RWPE2 (cell line): ENCODE measurements at regions not wholly inside any gene's neighbourhood (a gene's known extent, or its start where the extent isn't known, plus 50 kb on each side); places are given as distances from the start of the nearest gene placed in this dataset.

Experiments
- ATAC-seq: fragments of 200-7000 bp; cut with Tn5 transposase; 3 replicates; pipeline ENCODE4 v1.9.1; 2021; ENCODE audit warnings: low read depth
- DNase-seq: peaks from one replicate; pipeline ENCODE4 v3.0.0-alpha.2; 2020; ENCODE audit warnings: low spot score
- H3K27ac ChIP-seq: fragments of 450-650 bp; 2 replicates; pipeline ENCODE4 v1.5.1; 2017; ENCODE audit warnings: mild to moderate bottlenecking; ENCODE audit not compliant: poor library complexity, severe bottlenecking
- H3K27me3 ChIP-seq: fragments of 250-450 bp; sonication (Bioruptor Pico); 2 replicates; pipeline ENCODE4 v1.5.1; 2021; ENCODE audit warnings: mild to moderate bottlenecking, moderate library complexity; ENCODE audit not compliant: insufficient read depth, poor library complexity, severe bottlenecking
- H3K36me3 ChIP-seq: fragments of 250-450 bp; sonication (Bioruptor Pico); 2 replicates; pipeline ENCODE4 v1.5.1; 2020; ENCODE audit warnings: low read depth, mild to moderate bottlenecking, moderate library complexity
- H3K4me1 ChIP-seq: fragments of 250-450 bp; sonication (Bioruptor Pico); 2 replicates; pipeline ENCODE4 v1.5.1; 2021; ENCODE audit warnings: mild to moderate bottlenecking, moderate library complexity; ENCODE audit not compliant: insufficient read depth, poor library complexity, severe bottlenecking
- H3K4me3 ChIP-seq: fragments of 250-450 bp; sonication (Bioruptor Pico); 2 replicates; pipeline ENCODE4 v1.5.1; 2021; ENCODE audit warnings: mild to moderate bottlenecking, moderate library complexity; ENCODE audit not compliant: severe bottlenecking
- H3K9me3 ChIP-seq: fragments of 250-450 bp; sonication (Bioruptor Pico); 2 replicates; pipeline ENCODE4 v1.5.1; 2021; ENCODE audit warnings: mild to moderate bottlenecking, moderate library complexity; ENCODE audit not compliant: severe bottlenecking
- TF ChIP-seq, protein P1 (sequence below): fragments of 450-650 bp; IDR thresholded peaks from one replicate; pipeline ENCODE4 v1.5.1; 2017; ENCODE audit warnings: mild to moderate bottlenecking, moderate library complexity; ENCODE audit not compliant: poor library complexity, severe bottlenecking

DNA sequence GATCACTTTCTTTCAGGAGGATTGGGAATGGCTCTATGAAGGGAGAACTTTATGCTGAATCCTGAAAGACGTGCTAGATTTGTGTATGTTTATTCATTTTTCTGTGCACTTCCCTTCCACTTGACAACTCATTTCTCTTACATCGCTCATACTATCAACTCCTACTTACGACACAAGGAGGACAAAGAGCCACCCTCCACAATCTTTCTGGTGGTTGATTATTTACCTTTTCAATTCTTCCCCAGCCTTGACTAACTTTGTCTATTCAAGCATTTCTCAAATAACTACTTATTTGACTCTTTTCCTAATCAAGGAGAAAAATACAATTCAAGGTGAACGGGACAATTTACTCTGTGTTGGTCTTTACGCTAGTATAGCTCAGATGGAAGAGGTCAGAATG lies 622.1 kb downstream of the TLR4 start:
- Histone ChIP-seq H3K9me3 (no peaks in the 10 kb centered on the region), H3K4me1 (peaks cover 4% of the 10 kb centered on the region), H3K27me3 (no peaks in the 10 kb centered on the region), H3K36me3 (no peaks in the 10 kb centered on the region), H3K27ac (no peak overlapping the region), H3K4me3 (no peak overlapping the region)
- TF ChIP-seq, protein P1, sequence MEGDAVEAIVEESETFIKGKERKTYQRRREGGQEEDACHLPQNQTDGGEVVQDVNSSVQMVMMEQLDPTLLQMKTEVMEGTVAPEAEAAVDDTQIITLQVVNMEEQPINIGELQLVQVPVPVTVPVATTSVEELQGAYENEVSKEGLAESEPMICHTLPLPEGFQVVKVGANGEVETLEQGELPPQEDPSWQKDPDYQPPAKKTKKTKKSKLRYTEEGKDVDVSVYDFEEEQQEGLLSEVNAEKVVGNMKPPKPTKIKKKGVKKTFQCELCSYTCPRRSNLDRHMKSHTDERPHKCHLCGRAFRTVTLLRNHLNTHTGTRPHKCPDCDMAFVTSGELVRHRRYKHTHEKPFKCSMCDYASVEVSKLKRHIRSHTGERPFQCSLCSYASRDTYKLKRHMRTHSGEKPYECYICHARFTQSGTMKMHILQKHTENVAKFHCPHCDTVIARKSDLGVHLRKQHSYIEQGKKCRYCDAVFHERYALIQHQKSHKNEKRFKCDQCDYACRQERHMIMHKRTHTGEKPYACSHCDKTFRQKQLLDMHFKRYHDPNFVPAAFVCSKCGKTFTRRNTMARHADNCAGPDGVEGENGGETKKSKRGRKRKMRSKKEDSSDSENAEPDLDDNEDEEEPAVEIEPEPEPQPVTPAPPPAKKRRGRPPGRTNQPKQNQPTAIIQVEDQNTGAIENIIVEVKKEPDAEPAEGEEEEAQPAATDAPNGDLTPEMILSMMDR, result no peak
- DNase-seq, result no peak
- ATAC-seq, result no peak

DNA sequence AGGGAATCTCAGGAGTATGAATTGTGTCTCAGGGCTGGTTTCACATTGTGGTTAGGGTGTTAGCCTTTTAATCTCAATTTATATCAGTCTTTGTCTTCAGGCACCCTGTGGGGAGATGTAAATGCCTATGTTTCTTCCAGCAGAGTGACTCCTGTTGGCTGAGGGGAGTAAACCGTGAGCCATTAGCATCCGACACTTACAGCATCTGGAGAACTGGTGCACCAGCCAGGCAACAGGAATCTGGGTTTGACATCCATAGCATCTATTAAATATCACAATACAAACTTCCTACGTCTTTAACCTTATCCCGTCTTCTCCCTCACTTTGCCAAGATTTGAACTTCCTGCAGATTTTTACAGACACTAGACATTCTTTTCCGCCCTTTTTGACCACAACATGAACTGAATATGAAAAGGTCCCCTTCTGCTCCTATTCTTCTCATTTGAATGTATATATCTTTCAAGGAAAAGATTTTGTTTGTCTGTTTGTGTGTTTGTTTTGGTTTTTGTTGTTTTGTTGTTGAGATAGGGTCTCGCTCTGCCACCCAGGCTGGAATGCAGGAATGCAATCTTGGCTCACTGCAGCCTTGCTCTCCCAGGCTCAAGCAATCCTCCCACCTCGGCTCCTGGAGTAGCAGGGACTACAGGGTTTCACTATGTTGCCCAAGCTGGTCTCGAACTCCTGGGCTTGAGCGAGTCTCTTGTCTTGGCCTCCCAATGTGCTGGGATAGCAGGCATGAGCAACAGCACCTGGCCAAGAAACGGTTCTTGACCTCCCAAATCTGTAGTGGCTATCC lies 626.2 kb downstream of the TLR4 start:
- no peak overlapping the region for H3K4me3 ChIP-seq
- H3K9me3 ChIP-seq, result no peaks in the 10 kb centered on the region

DNA sequence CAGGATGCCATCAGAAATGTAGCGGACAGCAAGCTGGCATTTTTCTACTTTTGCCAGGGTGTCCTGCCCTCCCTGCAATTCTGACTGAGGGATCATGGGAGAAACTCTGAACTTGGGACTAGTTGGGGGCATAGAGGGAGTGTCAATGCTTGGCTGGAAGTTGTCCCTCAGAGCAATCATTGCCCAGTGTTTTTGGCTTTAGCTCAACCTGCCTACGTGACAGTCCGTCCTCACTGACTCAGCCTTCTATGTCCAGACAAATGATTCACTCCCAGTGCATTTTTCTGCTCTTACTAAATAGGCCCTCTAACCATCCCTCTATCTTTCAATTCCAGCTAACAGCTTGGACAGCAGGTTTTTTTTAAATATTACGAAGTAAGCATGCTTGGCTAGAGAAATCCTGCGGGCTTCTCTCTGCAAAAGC lies 627.4 kb downstream of the TLR4 start:
- H3K27ac ChIP-seq, result peak overlapping the region; percentile 68
- TF ChIP-seq, protein P1, result no peak
- peak; percentile 100 for ATAC-seq
- no peak overlapping the region for H3K4me3 ChIP-seq
- H3K36me3 ChIP-seq, result no peaks in the 10 kb centered on the region
- H3K4me1 ChIP-seq, result peaks cover 21% of the 10 kb centered on the region
- H3K9me3 ChIP-seq, result no peaks in the 10 kb centered on the region
- H3K27me3 ChIP-seq, result no peaks in the 10 kb centered on the region
- peak; percentile 61 for DNase-seq

More for the DNA sequence above, 626.2 kb downstream of the TLR4 start:
- DNase-seq (no peak), ATAC-seq (no peak)
- Histone ChIP-seq H3K27me3 (no peaks in the 10 kb centered on the region), H3K36me3 (no peaks in the 10 kb centered on the region), H3K27ac (peak overlapping the region; percentile 68), H3K4me1 (peaks cover 14% of the 10 kb centered on the region)
- TF ChIP-seq, protein P1, result no peak

DNA sequence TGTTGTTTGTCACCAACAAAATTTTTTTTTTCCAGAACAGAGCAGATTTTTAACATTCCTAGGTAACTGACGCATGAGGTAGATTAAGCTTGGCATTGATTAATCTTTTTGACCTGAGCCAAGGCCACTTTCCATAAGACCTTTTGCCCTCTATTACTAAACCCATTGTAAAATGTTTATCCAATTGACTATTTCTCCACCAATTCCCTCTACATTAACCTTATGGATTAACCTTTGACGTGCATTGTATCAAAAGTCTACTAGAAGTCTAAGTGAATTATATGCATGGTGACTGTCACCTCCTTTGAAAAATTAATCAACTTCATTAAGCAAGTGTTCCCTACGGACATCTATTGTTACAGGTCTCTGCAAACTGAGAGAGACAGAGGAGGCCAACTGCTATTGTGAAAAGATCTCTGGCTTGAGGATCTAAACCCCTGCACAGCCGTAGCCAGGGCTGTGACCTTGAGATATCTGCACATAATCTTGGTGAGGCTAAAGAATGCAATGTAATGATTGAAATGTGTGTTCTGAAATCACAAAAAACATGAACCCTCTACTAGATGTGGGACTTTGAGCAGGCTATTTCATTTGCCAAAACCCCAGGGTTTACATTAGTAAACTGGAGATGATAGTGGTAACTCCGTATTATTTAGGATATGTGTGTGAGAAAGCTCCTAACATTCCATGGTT lies 632.2 kb downstream of the TLR4 start:
- H3K27me3 ChIP-seq, result no peaks in the 10 kb centered on the region
- ATAC-seq (no peak), DNase-seq (no peak)
- H3K27ac ChIP-seq, result peak overlapping the region; percentile 17
- H3K9me3 ChIP-seq, result no peaks in the 10 kb centered on the region
- no peaks in the 10 kb centered on the region for H3K36me3 ChIP-seq
- no peak overlapping the region for H3K4me3 ChIP-seq
- peaks cover 19% of the 10 kb centered on the region for H3K4me1 ChIP-seq
- TF ChIP-seq, protein P1, result no peak
